ENCODE measurements at regions not wholly inside any gene's neighbourhood (a gene's known extent, or its start where the extent isn't known, plus 50 kb on each side); places are given as distances from the start of the nearest gene placed in this dataset.

GRCh38 chr4:67236318-67236717 lies 309.0 kb downstream of the CENPC start:
- intact Hi-C loops (cut with micrococcal nuclease): no loop called here

- intact Hi-C loops (cut with micrococcal nuclease): no loop called here
Measured at GRCh38 chr4:67234296-67234695, 311.0 kb downstream of the CENPC start.

GRCh38 chr4:67229148-67229547 lies 316.2 kb downstream of the CENPC start:
- intact Hi-C loops (cut with micrococcal nuclease): no loop called here

- intact Hi-C loops (cut with micrococcal nuclease): no loop called here
Measured at GRCh38 chr4:67220861-67221260, 324.4 kb downstream of the CENPC start.

GRCh38 chr4:67218883-67219282 lies 326.4 kb downstream of the CENPC start:
- intact Hi-C loops (cut with micrococcal nuclease): no loop called here

GRCh38 chr4:67207941-67208441 lies 337.3 kb downstream of the CENPC start:
- intact Hi-C loops (cut with micrococcal nuclease): no loop called here

- intact Hi-C loops (cut with micrococcal nuclease): no loop called here
Measured at GRCh38 chr4:67204441-67204840, 340.9 kb downstream of the CENPC start.

- intact Hi-C loops (cut with micrococcal nuclease): no loop called here
Measured at GRCh38 chr4:67201334-67201733, 344.0 kb downstream of the CENPC start.

- intact Hi-C loops (cut with micrococcal nuclease): no loop called here
Measured at GRCh38 chr4:67198727-67199126, 346.6 kb downstream of the CENPC start.

- intact Hi-C loops (cut with micrococcal nuclease): no loop called here
Measured at GRCh38 chr4:67167849-67168248, 377.5 kb downstream of the CENPC start.

- intact Hi-C loops (cut with micrococcal nuclease): no loop called here
Measured at GRCh38 chr4:67162690-67163089, 382.6 kb downstream of the CENPC start.

GRCh38 chr4:67161311-67161710 lies 384.0 kb downstream of the CENPC start:
- intact Hi-C loops (cut with micrococcal nuclease): no loop called here

- intact Hi-C loops (cut with micrococcal nuclease): no loop called here
Measured at GRCh38 chr4:67160394-67160793, 384.9 kb downstream of the CENPC start.

GRCh38 chr4:67158666-67159065 lies 386.6 kb downstream of the CENPC start:
- intact Hi-C loops (cut with micrococcal nuclease): no loop called here

GRCh38 chr4:67152976-67153375 lies 392.3 kb downstream of the CENPC start:
- intact Hi-C loops (cut with micrococcal nuclease): no loop called here

- intact Hi-C loops (cut with micrococcal nuclease): no loop called here
Measured at GRCh38 chr4:67151376-67152343, 393.6 kb downstream of the CENPC start.

- intact Hi-C loops (cut with micrococcal nuclease): no loop called here
Measured at GRCh38 chr4:67141586-67141985, 403.7 kb downstream of the CENPC start.

GRCh38 chr4:67134616-67135015 lies 410.7 kb downstream of the CENPC start:
- intact Hi-C loops (cut with micrococcal nuclease): no loop called here

- intact Hi-C loops (cut with micrococcal nuclease): no loop called here
Measured at GRCh38 chr4:67133162-67133561, 412.1 kb downstream of the CENPC start.

- intact Hi-C loops (cut with micrococcal nuclease): no loop called here
Measured at GRCh38 chr4:67131224-67131623, 414.1 kb downstream of the CENPC start.

GRCh38 chr4:67130411-67130810 lies 414.9 kb downstream of the CENPC start:
- intact Hi-C loops (cut with micrococcal nuclease): no loop called here

GRCh38 chr4:67126570-67126969 lies 418.7 kb downstream of the CENPC start:
- intact Hi-C loops (cut with micrococcal nuclease): no loop called here
